ENCODE measurements at regions not wholly inside any gene's neighbourhood (a gene's known extent, or its start where the extent isn't known, plus 50 kb on each side); places are given as distances from the start of the nearest gene placed in this dataset.

GRCh38 chrX:96480081-96480480 is 204.6 kb upstream of the DIAPH2 start:
- TF ChIP-seq EZH2 (IDR thresholded peaks at IDR 0.05) (no peak), POLR2AphosphoS5 (IDR thresholded peaks at IDR 0.05; ENCODE audit: borderline replicate concordance, low read depth, low read length) (no peak), FOXP2 (optimal IDR thresholded peaks at IDR 0.05; ENCODE audit: control extremely low read depth, extremely low read length, insufficient read depth) (no peak)
